Stimulated activated naive B cell treated with anti-CD40 and anti-IgM and Interleukin-4, amounts not matched to agents 10 μg/mL and 1 μg/mL and 100 μg/mL, for 72 hours (primary cell): ENCODE measurements at regions not wholly inside any gene's neighbourhood (a gene's known extent, or its start where the extent isn't known, plus 50 kb on each side); places are given as distances from the start of the nearest gene placed in this dataset.

Experiments
- ATAC-seq, 2 donors: fragments of 150-1000 bp; cut with Tn5 transposase; replicated peaks; 2 replicates each; pipeline ENCODE4 v1.10.0; 2021; ENCODE audit warnings: moderate library complexity in 1 of 2
- DNase-seq: peaks from one replicate; pipeline ENCODE4 v3.0.0; 2021
- H3K27ac Mint-ChIP-seq: one replicate; pipeline ENCODE4 v1.8.0; 2022; ENCODE audit warnings: mild to moderate bottlenecking, mixed read lengths
- H3K27me3 Mint-ChIP-seq, 2 donors: one replicate each; pipeline ENCODE4 v1.8.0; 2022; ENCODE audit warnings: mixed read lengths in 2 of 2
- H3K36me3 Mint-ChIP-seq, 2 donors: one replicate each; pipeline ENCODE4 v1.8.0; 2022; ENCODE audit warnings: mixed read lengths in 2 of 2, mild to moderate bottlenecking in 1 of 2
- H3K4me1 Mint-ChIP-seq, 2 donors: one replicate each; pipeline ENCODE4 v1.8.0; 2022; ENCODE audit warnings: mixed read lengths in 2 of 2, mild to moderate bottlenecking in 1 of 2
- H3K4me3 Mint-ChIP-seq, 2 donors: one replicate each; pipeline ENCODE4 v1.8.0; 2022; ENCODE audit warnings: mild to moderate bottlenecking in 2 of 2, mixed read lengths in 2 of 2, moderate library complexity in 1 of 2
- H3K9me3 Mint-ChIP-seq, 2 donors: one replicate each; pipeline ENCODE4 v1.8.0; 2022; ENCODE audit warnings: mixed read lengths in 2 of 2, mild to moderate bottlenecking in 1 of 2

- Mint-ChIP-seq H3K36me3 (peaks cover 0 to 4% of the 10 kb centered on the region in 2 donors), H3K9me3 (no peaks in the 10 kb centered on the region), H3K27ac (no peak overlapping the region), H3K27me3 (no peaks in the 10 kb centered on the region), H3K4me3 (no peak overlapping the region), H3K4me1 (peaks cover 12 to 33% of the 10 kb centered on the region in 2 donors)
- DNase-seq = no peak
- ATAC-seq = no peak
These were observed 125.6 kb upstream of the ZNF608 start for GRCh38 chr5:124872086-124872485.

GRCh38 chr5:124872615-124873014 lies 126.2 kb upstream of the ZNF608 start:
- peaks cover 0 to 4% of the 10 kb centered on the region in 2 donors for H3K36me3 Mint-ChIP-seq
- no peak for DNase-seq
- H3K27ac Mint-ChIP-seq = no peak overlapping the region
- H3K27me3 Mint-ChIP-seq = no peaks in the 10 kb centered on the region
- no peak overlapping the region for H3K4me3 Mint-ChIP-seq
- H3K4me1 Mint-ChIP-seq = peaks cover 12 to 28% of the 10 kb centered on the region in 2 donors
- ATAC-seq = no peak
- H3K9me3 Mint-ChIP-seq = no peaks in the 10 kb centered on the region

GRCh38 chr5:124873188-124873587 lies 126.7 kb upstream of the ZNF608 start:
- DNase-seq = no peak

GRCh38 chr5:124873713-124874112 lies 127.3 kb upstream of the ZNF608 start:
- no peaks in the 10 kb centered on the region for H3K9me3 Mint-ChIP-seq
- H3K27me3 Mint-ChIP-seq = no peaks in the 10 kb centered on the region
- ATAC-seq (no peak), DNase-seq (no peak)
- H3K27ac Mint-ChIP-seq = no peak overlapping the region
- H3K4me1 Mint-ChIP-seq = peaks cover 10 to 25% of the 10 kb centered on the region in 2 donors
- H3K4me3 Mint-ChIP-seq = no peak overlapping the region
- H3K36me3 Mint-ChIP-seq = peaks cover 0 to 4% of the 10 kb centered on the region in 2 donors

More at GRCh38 chr5:124873188-124873587, 126.7 kb upstream of the ZNF608 start:
- Mint-ChIP-seq H3K36me3 (peaks cover 0 to 4% of the 10 kb centered on the region in 2 donors), H3K4me1 (peaks cover 9 to 25% of the 10 kb centered on the region in 2 donors), H3K27me3 (no peaks in the 10 kb centered on the region), H3K9me3 (no peaks in the 10 kb centered on the region), H3K4me3 (no peak overlapping the region), H3K27ac (no peak overlapping the region)
- no peak for ATAC-seq

DNA sequence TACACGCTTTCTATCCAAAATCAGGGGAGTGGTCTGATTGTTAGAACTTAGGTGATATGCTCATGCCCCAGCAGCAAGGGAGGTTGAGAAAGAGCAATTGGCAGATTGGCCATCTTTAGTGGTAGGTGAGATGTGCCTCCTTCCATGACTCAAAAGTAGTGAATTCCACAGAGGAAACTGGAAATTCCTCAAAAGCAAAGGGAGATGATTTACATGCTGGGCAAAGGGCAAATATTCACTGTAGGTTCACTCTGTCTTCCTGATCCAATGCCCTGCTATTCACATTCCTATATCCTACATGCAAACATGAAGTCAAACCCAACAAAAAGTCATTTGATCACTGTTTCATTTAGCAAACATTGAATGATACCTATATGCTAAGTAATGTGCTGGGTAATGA lies 130.1 kb upstream of the ZNF608 start:
- no peak for ATAC-seq
- no peak overlapping the region for H3K27ac Mint-ChIP-seq
- H3K4me3 Mint-ChIP-seq = no peak overlapping the region
- peaks cover 20 to 36% of the 10 kb centered on the region in 2 donors for H3K4me1 Mint-ChIP-seq
- H3K27me3 Mint-ChIP-seq = no peaks in the 10 kb centered on the region
- no peaks in the 10 kb centered on the region for H3K9me3 Mint-ChIP-seq
- no peak for DNase-seq
- H3K36me3 Mint-ChIP-seq = peaks cover 0 to 4% of the 10 kb centered on the region in 2 donors

- H3K27me3 Mint-ChIP-seq = no peaks in the 10 kb centered on the region
- DNase-seq (no peak), ATAC-seq (no peak)
- H3K27ac Mint-ChIP-seq = no peak overlapping the region
- no peaks in the 10 kb centered on the region for H3K9me3 Mint-ChIP-seq
- H3K4me3 Mint-ChIP-seq = no peak overlapping the region
- peaks cover 20 to 35% of the 10 kb centered on the region in 2 donors for H3K4me1 Mint-ChIP-seq
- H3K36me3 Mint-ChIP-seq = peaks cover 0 to 4% of the 10 kb centered on the region in 2 donors
These were observed 130.5 kb upstream of the ZNF608 start for GRCh38 chr5:124876983-124877382.

- no peak for DNase-seq
- no peaks in the 10 kb centered on the region for H3K9me3 Mint-ChIP-seq
- H3K27me3 Mint-ChIP-seq = no peaks in the 10 kb centered on the region
- H3K4me1 Mint-ChIP-seq = peaks cover 18 to 31% of the 10 kb centered on the region in 2 donors
- H3K4me3 Mint-ChIP-seq = no peak overlapping the region
- H3K36me3 Mint-ChIP-seq = peaks cover 0 to 4% of the 10 kb centered on the region in 2 donors
- no peak for ATAC-seq
- H3K27ac Mint-ChIP-seq = no peak overlapping the region
These were observed 131.2 kb upstream of the ZNF608 start for GRCh38 chr5:124877501-124878146.

- DNase-seq (no peak), ATAC-seq (no peak)
- Mint-ChIP-seq H3K9me3 (no peaks in the 10 kb centered on the region), H3K36me3 (peaks cover 0 to 4% of the 10 kb centered on the region in 2 donors), H3K27me3 (no peaks in the 10 kb centered on the region), H3K4me1 (peaks cover 16 to 24% of the 10 kb centered on the region in 2 donors), H3K4me3 (no peak overlapping the region), H3K27ac (no peak overlapping the region)
These were observed 132.3 kb upstream of the ZNF608 start for GRCh38 chr5:124878583-124879342.

GRCh38 chr5:124880903-124881697 lies 134.7 kb upstream of the ZNF608 start:
- Mint-ChIP-seq H3K27ac (no peak overlapping the region), H3K4me1 (peaks cover 11% of the 10 kb centered on the region in 2 donors), H3K27me3 (no peaks in the 10 kb centered on the region), H3K4me3 (no peak overlapping the region), H3K9me3 (no peaks in the 10 kb centered on the region), H3K36me3 (no peaks in the 10 kb centered on the region)
- ATAC-seq = no peak
- no peak for DNase-seq

- ATAC-seq = no peak
- Mint-ChIP-seq H3K27me3 (no peaks in the 10 kb centered on the region), H3K9me3 (no peaks in the 10 kb centered on the region), H3K4me1 (peaks cover 13 to 16% of the 10 kb centered on the region in 2 donors), H3K36me3 (no peaks in the 10 kb centered on the region), H3K27ac (no peak overlapping the region), H3K4me3 (no peak overlapping the region)
- no peak for DNase-seq
These were observed 137.2 kb upstream of the ZNF608 start for GRCh38 chr5:124883681-124884080.

- Mint-ChIP-seq H3K36me3 (no peaks in the 10 kb centered on the region), H3K27ac (no peak overlapping the region), H3K4me1 (peaks cover 9 to 12% of the 10 kb centered on the region in 2 donors), H3K27me3 (no peaks in the 10 kb centered on the region), H3K4me3 (no peak overlapping the region), H3K9me3 (no peaks in the 10 kb centered on the region)
- ATAC-seq (no peak), DNase-seq (no peak)
These were observed 137.7 kb upstream of the ZNF608 start for GRCh38 chr5:124884114-124884513.

GRCh38 chr5:124885490-124885889 lies 139.1 kb upstream of the ZNF608 start:
- Mint-ChIP-seq H3K9me3 (no peaks in the 10 kb centered on the region), H3K4me3 (no peak overlapping the region), H3K27me3 (no peaks in the 10 kb centered on the region), H3K4me1 (peaks cover 2 to 4% of the 10 kb centered on the region in 2 donors), H3K27ac (no peak overlapping the region), H3K36me3 (no peaks in the 10 kb centered on the region)
- DNase-seq = no peak
- no peak for ATAC-seq

DNA sequence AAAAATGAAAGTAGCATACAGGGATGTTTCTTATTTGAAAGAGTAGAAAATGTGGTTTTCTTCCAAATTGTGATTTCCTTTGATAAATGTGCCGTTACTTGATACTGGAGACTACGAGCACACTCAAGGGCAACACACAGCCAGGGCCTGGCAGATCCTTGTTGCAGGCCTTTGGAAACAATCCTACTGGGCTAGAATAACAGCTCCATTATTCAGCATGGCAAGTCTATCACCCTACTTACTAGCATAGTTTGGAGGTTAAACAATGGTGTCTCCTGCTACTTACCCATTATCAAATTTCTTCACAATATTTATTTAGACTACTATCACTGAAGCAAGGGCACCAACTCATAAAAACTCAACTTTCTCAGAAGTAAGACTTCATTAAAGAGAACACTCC lies 140.8 kb upstream of the ZNF608 start:
- H3K27me3 Mint-ChIP-seq = no peaks in the 10 kb centered on the region
- no peaks in the 10 kb centered on the region for H3K36me3 Mint-ChIP-seq
- ATAC-seq = no peak
- no peaks in the 10 kb centered on the region for H3K9me3 Mint-ChIP-seq
- H3K4me3 Mint-ChIP-seq = no peak overlapping the region
- DNase-seq = no peak
- peaks cover 2 to 4% of the 10 kb centered on the region in 2 donors for H3K4me1 Mint-ChIP-seq
- no peak overlapping the region for H3K27ac Mint-ChIP-seq

DNA sequence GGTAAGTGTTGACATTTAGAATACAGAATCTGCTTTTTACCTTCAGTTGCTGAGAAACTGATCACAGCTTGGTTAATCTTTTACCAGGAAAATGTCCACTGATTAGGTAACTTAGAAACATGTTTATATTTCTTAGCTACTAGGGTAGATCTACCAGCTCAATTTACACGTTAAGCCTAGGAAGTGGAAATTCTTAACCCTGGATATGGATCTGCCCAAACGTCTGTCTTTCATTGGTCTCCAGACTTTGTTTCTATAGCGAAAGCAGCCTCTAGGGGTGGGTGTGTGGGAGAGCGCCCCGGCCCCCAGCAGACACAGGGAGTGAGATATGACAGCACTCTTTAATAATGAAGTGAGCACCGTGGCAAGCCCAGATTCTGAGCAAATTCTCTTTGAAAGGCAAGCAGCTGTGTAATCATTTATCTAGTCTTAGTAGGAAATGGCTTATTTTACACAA lies 141.6 kb upstream of the ZNF608 start:
- peaks cover 2 to 4% of the 10 kb centered on the region in 2 donors for H3K4me1 Mint-ChIP-seq
- H3K27ac Mint-ChIP-seq = no peak overlapping the region
- DNase-seq (no peak), ATAC-seq (no peak)
- H3K27me3 Mint-ChIP-seq = no peaks in the 10 kb centered on the region
- no peak overlapping the region for H3K4me3 Mint-ChIP-seq
- H3K9me3 Mint-ChIP-seq = peaks cover 0 to 4% of the 10 kb centered on the region in 2 donors
- no peaks in the 10 kb centered on the region for H3K36me3 Mint-ChIP-seq
